ENCODE measurements at regions not wholly inside any gene's neighbourhood (a gene's known extent, or its start where the extent isn't known, plus 50 kb on each side); places are given as distances from the start of the nearest gene placed in this dataset.

DNA sequence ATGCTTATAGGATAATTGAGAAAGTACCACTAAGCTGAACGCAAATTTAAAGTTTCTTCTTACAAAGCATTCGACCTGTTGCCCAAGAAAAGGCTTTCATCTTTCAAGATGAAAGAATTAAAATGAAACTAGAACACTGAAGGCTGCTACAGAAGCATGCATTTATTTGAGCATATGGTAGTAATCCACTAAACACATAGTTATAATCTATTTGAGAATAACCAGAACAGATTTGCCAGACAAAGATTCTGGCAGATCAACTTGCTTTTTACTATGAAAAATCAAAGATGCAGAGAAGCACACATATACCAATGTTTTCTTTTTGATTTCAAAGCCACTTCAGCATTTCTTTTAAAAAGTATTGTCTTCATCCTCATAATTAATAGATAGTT lies 412.2 kb downstream of the UTRN start:
- H3K27ac ChIP-seq: no peak overlapping the region
- no peaks in the 10 kb centered on the region for H3K27me3 ChIP-seq
- TF ChIP-seq POLR2A (IDR thresholded peaks at IDR 0.05) (no peak), POLR2AphosphoS5 (IDR thresholded peaks at IDR 0.05; ENCODE audit: insufficient read depth in 1 of 2, low read depth in 1 of 2) (no peak)
- TF ChIP-seq, protein P1, sequence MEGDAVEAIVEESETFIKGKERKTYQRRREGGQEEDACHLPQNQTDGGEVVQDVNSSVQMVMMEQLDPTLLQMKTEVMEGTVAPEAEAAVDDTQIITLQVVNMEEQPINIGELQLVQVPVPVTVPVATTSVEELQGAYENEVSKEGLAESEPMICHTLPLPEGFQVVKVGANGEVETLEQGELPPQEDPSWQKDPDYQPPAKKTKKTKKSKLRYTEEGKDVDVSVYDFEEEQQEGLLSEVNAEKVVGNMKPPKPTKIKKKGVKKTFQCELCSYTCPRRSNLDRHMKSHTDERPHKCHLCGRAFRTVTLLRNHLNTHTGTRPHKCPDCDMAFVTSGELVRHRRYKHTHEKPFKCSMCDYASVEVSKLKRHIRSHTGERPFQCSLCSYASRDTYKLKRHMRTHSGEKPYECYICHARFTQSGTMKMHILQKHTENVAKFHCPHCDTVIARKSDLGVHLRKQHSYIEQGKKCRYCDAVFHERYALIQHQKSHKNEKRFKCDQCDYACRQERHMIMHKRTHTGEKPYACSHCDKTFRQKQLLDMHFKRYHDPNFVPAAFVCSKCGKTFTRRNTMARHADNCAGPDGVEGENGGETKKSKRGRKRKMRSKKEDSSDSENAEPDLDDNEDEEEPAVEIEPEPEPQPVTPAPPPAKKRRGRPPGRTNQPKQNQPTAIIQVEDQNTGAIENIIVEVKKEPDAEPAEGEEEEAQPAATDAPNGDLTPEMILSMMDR (IDR thresholded peaks at IDR 0.05): no peak
- no peak for DNase-seq (ENCODE audit: extremely low spot score in 2 of 2)
- peaks cover 0 to 17% of the 10 kb centered on the region in 2 donors for H3K36me3 ChIP-seq
- peaks cover 16% of the 10 kb centered on the region for H3K4me1 ChIP-seq
- intact Hi-C loops (cut with DNase I): no loop called here
- no peak overlapping the region for H3K4me3 ChIP-seq
- no peaks in the 10 kb centered on the region for H3K9me3 ChIP-seq

DNA sequence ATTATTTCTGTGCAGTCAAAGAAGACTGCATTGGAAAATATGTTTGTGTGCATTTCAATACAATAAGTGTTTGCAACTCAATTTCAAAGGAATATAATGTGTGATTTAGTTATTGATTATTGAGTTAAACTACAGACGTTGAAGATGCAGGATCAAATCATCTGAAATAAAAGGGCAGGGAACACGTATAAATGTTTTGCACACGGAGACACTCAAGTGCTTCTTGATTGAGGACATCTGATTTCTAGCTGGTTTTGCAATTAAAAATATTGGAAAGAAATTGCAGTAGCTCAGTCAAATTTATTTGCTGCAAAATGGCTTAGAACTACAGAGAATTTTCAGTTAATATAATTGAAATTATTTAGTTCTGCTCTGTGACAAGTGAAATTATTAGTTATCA lies 412.7 kb downstream of the UTRN start:
- TF ChIP-seq, protein P1 (IDR thresholded peaks at IDR 0.05): no peak
- TF ChIP-seq POLR2A (IDR thresholded peaks at IDR 0.05) (no peak), POLR2AphosphoS5 (IDR thresholded peaks at IDR 0.05; ENCODE audit: insufficient read depth in 1 of 2, low read depth in 1 of 2) (no peak)
- peaks cover 16% of the 10 kb centered on the region for H3K4me1 ChIP-seq
- H3K36me3 ChIP-seq: peaks cover 0 to 17% of the 10 kb centered on the region in 2 donors
- intact Hi-C loops (cut with DNase I): no loop called here
- H3K4me3 ChIP-seq: no peak overlapping the region
- no peaks in the 10 kb centered on the region for H3K27me3 ChIP-seq
- H3K9me3 ChIP-seq: no peaks in the 10 kb centered on the region
- H3K27ac ChIP-seq: no peak overlapping the region
- DNase-seq (ENCODE audit: extremely low spot score in 2 of 2): no peak

DNA sequence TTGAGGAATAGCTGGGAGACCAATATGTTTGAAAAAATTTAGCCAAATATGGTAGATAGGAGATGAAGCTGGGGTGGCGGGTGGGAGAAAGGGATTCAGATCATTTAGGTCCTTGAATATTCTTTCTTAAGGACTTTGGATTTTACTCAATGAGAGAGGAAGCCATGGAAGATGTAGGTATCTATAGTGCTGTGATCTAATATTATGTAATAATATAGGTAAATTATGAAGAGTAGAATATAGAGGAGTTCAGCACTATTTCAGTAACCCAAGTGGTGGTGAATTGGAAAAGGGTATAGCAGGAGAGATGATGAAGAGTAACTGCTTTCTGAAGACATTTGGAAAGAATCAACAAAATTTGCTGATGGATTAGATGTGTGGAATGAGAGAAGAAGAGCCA lies 417.6 kb downstream of the UTRN start:
- TF ChIP-seq POLR2AphosphoS5 (IDR thresholded peaks at IDR 0.05; ENCODE audit: insufficient read depth in 1 of 2, low read depth in 1 of 2) (no peak), POLR2A (IDR thresholded peaks at IDR 0.05) (no peak)
- TF ChIP-seq, protein P1 (IDR thresholded peaks at IDR 0.05): no peak
- peaks cover 0 to 17% of the 10 kb centered on the region in 2 donors for H3K36me3 ChIP-seq
- intact Hi-C loops (cut with DNase I): no loop called here
- H3K4me1 ChIP-seq: no peaks in the 10 kb centered on the region
- no peak for DNase-seq (ENCODE audit: extremely low spot score in 2 of 2)
- H3K27me3 ChIP-seq: no peaks in the 10 kb centered on the region
- H3K4me3 ChIP-seq: no peak overlapping the region
- H3K9me3 ChIP-seq: no peaks in the 10 kb centered on the region
- H3K27ac ChIP-seq: no peak overlapping the region

DNA sequence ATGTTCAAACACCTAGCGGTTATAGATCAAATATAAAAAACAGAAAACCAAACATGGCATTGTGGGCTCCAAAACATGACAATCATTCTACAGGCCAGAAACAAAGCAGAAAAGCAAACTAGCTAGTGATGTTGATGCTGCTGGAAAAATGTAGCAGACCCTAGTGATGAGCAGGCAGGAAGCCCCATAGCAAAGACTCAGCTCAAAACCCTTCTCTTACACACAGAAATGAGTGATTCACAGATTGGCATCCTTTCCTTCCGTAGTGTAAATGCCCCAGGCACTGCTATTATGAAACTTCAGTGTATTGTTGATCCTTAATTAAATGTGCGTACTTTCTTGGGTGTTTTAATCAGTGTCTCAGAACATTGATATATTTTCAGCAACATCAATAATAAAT lies 425.1 kb downstream of the UTRN start:
- peaks cover 17% of the 10 kb centered on the region for H3K4me1 ChIP-seq
- no peaks in the 10 kb centered on the region for H3K36me3 ChIP-seq
- H3K27ac ChIP-seq: no peak overlapping the region
- no peaks in the 10 kb centered on the region for H3K27me3 ChIP-seq
- H3K4me3 ChIP-seq: no peak overlapping the region
- intact Hi-C loops (cut with DNase I): no loop called here
- DNase-seq (ENCODE audit: extremely low spot score in 2 of 2): no peak
- no peaks in the 10 kb centered on the region for H3K9me3 ChIP-seq
- TF ChIP-seq, protein P1 (IDR thresholded peaks at IDR 0.05): no peak
- TF ChIP-seq POLR2A (IDR thresholded peaks at IDR 0.05) (no peak), POLR2AphosphoS5 (IDR thresholded peaks at IDR 0.05; ENCODE audit: insufficient read depth in 1 of 2, low read depth in 1 of 2) (no peak)

DNA sequence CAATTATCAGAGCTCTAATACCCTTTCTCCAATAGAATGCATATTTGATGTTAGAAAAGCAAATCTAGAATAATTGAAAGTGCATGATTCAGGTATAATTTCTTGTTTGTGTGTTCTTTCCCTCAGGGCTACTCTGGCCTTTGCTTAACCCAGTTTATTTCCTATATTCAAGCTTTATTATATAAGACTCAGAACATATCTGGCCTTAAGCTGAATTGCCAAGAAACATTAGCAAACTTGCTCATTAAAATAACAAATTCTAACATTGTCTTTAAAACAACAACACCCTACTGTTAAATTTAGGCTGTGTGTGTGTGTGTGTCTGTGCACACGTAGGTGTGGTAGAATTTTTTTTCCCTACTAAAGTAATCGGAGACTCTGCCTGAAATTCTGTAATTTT lies 426.5 kb downstream of the UTRN start:
- Histone ChIP-seq H3K4me1 (peaks cover 17% of the 10 kb centered on the region), H3K27ac (no peak overlapping the region), H3K27me3 (no peaks in the 10 kb centered on the region), H3K36me3 (no peaks in the 10 kb centered on the region), H3K4me3 (no peak overlapping the region), H3K9me3 (no peaks in the 10 kb centered on the region)
- TF ChIP-seq, protein P1 (IDR thresholded peaks at IDR 0.05): no peak
- intact Hi-C loops (cut with DNase I): no loop called here
- no peak for DNase-seq (ENCODE audit: extremely low spot score in 2 of 2)

Data from vagina (tissue), 2 donors.